ENCODE measurements at regions not wholly inside any gene's neighbourhood (a gene's known extent, or its start where the extent isn't known, plus 50 kb on each side); places are given as distances from the start of the nearest gene placed in this dataset.

DNA sequence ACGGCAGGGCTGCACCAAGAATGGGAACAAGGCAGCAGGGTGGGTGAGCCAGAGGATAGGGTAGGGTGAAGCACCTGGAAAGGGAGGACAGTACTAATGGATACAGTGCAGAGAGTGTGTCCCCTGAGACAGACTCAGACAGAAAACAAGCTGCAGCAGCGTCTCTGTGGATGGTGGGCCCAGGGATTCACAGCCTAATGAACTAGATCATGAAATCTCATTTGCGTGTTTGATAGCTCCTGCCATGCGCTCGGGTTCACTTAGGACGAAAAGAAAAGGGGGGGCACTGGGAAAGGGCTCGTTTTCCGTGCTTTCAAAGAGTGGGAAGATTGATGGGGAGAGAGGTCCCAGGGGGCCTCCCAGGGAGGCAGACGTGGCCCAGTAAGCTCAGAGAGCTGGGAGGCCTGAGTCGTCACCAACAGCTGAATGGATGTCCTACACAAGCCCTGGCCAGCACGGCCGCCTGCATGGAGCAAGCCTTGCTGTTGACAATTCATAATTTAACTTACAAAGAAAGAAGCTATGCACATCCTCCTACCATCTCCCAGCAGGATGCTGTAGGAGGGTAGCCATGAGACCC lies 446.9 kb downstream of the BCOR start:
- H3K27me3 Mint-ChIP-seq (ENCODE audit: insufficient read depth), result peaks cover 10% of the 10 kb centered on the region
- DNase-seq, result no peak
- no peak for TF ChIP-seq CTCF (IDR thresholded peaks at IDR 0.05)
- no peak overlapping the region for H3K4me3 Mint-ChIP-seq
- peaks cover 5% of the 10 kb centered on the region; the same call in 1 of the 2 replicates for H3K4me1 Mint-ChIP-seq (ENCODE audit: low read depth)
- no peaks in the 10 kb centered on the region for H3K36me3 Mint-ChIP-seq (ENCODE audit: low read depth)
- H3K9me3 Mint-ChIP-seq, result no peaks in the 10 kb centered on the region
- no peak overlapping the region for H3K27ac Mint-ChIP-seq

DNA sequence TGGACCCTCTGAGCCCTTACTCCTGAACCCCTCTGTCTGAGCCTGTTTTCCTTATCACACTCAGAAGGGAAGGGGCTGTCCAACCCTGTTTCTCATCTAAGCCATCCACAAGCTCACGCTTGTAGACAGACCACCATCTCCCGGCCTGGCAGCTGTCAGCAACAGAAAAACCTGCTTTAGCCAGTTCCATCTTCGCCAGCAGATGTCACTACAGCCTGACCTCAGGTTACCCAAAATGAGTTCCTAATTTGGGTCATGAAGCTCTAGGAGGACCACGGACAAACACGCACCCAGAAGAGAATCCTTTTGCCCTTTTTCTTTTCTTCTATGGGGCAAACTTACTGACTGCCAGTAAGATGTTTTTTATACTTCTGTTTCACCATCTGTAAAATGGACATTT lies 445.4 kb downstream of the BCOR start:
- peaks cover 10% of the 10 kb centered on the region for H3K27me3 Mint-ChIP-seq (ENCODE audit: insufficient read depth)
- no peaks in the 10 kb centered on the region for H3K36me3 Mint-ChIP-seq (ENCODE audit: low read depth)
- peaks cover 5% of the 10 kb centered on the region; the same call in 1 of the 2 replicates for H3K4me1 Mint-ChIP-seq (ENCODE audit: low read depth)
- no peak overlapping the region for H3K4me3 Mint-ChIP-seq
- H3K9me3 Mint-ChIP-seq, result no peaks in the 10 kb centered on the region
- no peak for DNase-seq
- no peak overlapping the region for H3K27ac Mint-ChIP-seq
- TF ChIP-seq CTCF (IDR thresholded peaks at IDR 0.05), result peak; percentile 50; the same call in 1 of the 2 replicates

- H3K27ac Mint-ChIP-seq, result no peak overlapping the region
- TF ChIP-seq CTCF (IDR thresholded peaks at IDR 0.05), result no peak
- no peaks in the 10 kb centered on the region for H3K36me3 Mint-ChIP-seq (ENCODE audit: low read depth)
- no peak for DNase-seq
- no peak overlapping the region for H3K4me3 Mint-ChIP-seq
- peaks cover 10% of the 10 kb centered on the region for H3K27me3 Mint-ChIP-seq (ENCODE audit: insufficient read depth)
- H3K9me3 Mint-ChIP-seq, result no peaks in the 10 kb centered on the region
- H3K4me1 Mint-ChIP-seq (ENCODE audit: low read depth), result peaks cover under 1% of the 10 kb centered on the region; the same call in 1 of the 2 replicates
These were observed 444.1 kb downstream of the BCOR start for GRCh38 chrX:39653691-39654090.

DNA sequence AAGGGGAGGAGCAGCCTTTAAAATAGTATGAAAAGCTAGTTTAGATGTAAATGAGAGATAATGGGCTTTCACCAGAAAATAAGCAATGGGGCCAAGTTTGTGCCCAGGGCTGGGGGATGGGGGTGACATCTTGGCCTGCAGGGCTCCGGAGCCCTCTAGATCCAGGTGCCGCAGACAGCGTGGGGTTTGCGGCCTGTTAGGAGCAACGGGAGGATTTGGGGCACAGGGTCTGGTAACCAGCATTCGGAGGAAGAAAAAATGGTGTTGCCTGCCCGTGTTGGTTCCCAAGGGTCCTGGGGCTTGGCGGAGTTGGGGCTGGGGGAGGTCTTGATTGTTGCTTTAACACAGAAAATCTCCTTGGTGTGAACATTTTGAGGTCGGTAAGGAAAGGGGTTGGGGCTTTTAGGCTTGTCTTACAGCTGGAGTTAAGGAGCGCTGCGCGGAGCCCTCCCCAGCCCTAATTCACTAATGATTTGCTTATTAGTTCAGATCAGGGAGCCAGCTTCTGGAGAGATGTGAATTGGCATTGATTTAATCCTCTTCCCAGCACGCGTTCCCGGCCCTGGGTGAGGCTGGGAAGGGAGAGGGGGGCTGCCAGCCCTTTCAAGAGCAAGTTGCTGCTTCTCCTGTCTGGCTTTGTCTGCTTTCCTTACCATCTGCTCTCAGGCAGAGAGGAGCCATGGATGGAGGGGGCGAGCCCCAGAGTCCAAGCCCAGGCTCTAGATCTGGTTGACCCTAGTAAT lies 443.4 kb downstream of the BCOR start:
- no peaks in the 10 kb centered on the region for H3K9me3 Mint-ChIP-seq
- H3K27me3 Mint-ChIP-seq (ENCODE audit: insufficient read depth), result peaks cover 10% of the 10 kb centered on the region
- DNase-seq, result no peak
- no peak for TF ChIP-seq CTCF (IDR thresholded peaks at IDR 0.05)
- no peaks in the 10 kb centered on the region for H3K36me3 Mint-ChIP-seq (ENCODE audit: low read depth)
- no peak overlapping the region for H3K27ac Mint-ChIP-seq
- H3K4me1 Mint-ChIP-seq (ENCODE audit: low read depth), result no peaks in the 10 kb centered on the region
- H3K4me3 Mint-ChIP-seq, result no peak overlapping the region

- Mint-ChIP-seq H3K27me3 (ENCODE audit: insufficient read depth) (peaks cover 10% of the 10 kb centered on the region), H3K9me3 (no peaks in the 10 kb centered on the region), H3K36me3 (ENCODE audit: low read depth) (no peaks in the 10 kb centered on the region)
These were observed 442.8 kb downstream of the BCOR start for GRCh38 chrX:39654952-39655351.

More at GRCh38 chrX:39654952-39655351, 442.8 kb downstream of the BCOR start:
- Mint-ChIP-seq H3K4me1 (ENCODE audit: low read depth) (no peaks in the 10 kb centered on the region), H3K4me3 (no peak overlapping the region), H3K27ac (no peak overlapping the region)
- TF ChIP-seq CTCF (IDR thresholded peaks at IDR 0.05), result no peak
- DNase-seq, result no peak

Measured in HFFc6 (cell line).